MM.1S (cell line): ENCODE measurements at regions not wholly inside any gene's neighbourhood (a gene's known extent, or its start where the extent isn't known, plus 50 kb on each side); places are given as distances from the start of the nearest gene placed in this dataset.

Source experiments
- DNase-seq: peaks from one replicate; pipeline ENCODE4 v3.0.0-alpha.2; 2015
- H2AFZ ChIP-seq: fragments of 300-600 bp; sonication (generic); 2 replicates; pipeline ENCODE4 v1.6.0; 2016; ENCODE audit warnings: antibody characterized with exemption, low read length
- H3F3A ChIP-seq: fragments of 300-600 bp; sonication (generic); 2 replicates; pipeline ENCODE4 v1.6.1; 2016; ENCODE audit warnings: mild to moderate bottlenecking, antibody characterized with exemption, low read length, moderate library complexity, mixed read lengths; ENCODE audit not compliant: insufficient read depth
- H3K27ac ChIP-seq: fragments of 300-600 bp; sonication (generic); 2 replicates; pipeline ENCODE4 v1.5.1; 2016; ENCODE audit warnings: mild to moderate bottlenecking, low read length
- H3K27me3 ChIP-seq: fragments of 300-600 bp; sonication (generic); replicated peaks from 2 replicates; pipeline ENCODE4 v1.6.0; 2016; ENCODE audit warnings: low read length; ENCODE audit not compliant: insufficient read depth
- H3K36me3 ChIP-seq: fragments of 300-600 bp; sonication (generic); replicated peaks from 2 replicates; pipeline ENCODE4 v1.6.1; 2016; ENCODE audit warnings: mild to moderate bottlenecking, low read length, mixed read lengths; ENCODE audit not compliant: insufficient read depth
- H3K4me1 ChIP-seq: fragments of 300-600 bp; sonication (generic); 2 replicates; pipeline ENCODE4 v1.6.1; 2016; ENCODE audit warnings: low read length, mixed read lengths
- H3K4me2 ChIP-seq: fragments of 300-600 bp; sonication (generic); 2 replicates; pipeline ENCODE4 v1.6.0; 2016; ENCODE audit warnings: low read depth, low read length
- H3K4me3 ChIP-seq: fragments of 300-600 bp; sonication (generic); 2 replicates; pipeline ENCODE4 v1.5.1; 2016; ENCODE audit warnings: low read length, mixed read lengths
- H3K79me2 ChIP-seq: fragments of 300-600 bp; sonication (generic); 2 replicates; pipeline ENCODE4 v1.6.1; 2016; ENCODE audit warnings: mixed run types, low read length, mixed read lengths
- H3K9ac ChIP-seq: fragments of 300-600 bp; sonication (generic); 2 replicates; pipeline ENCODE4 v1.6.1; 2016; ENCODE audit warnings: low read length, mixed read lengths
- H3K9me2 ChIP-seq: fragments of 300-600 bp; sonication (generic); replicated peaks from 2 replicates; pipeline ENCODE4 v1.6.1; 2016; ENCODE audit warnings: mild to moderate bottlenecking, low read length, mixed read lengths; ENCODE audit not compliant: insufficient read depth
- H3K9me3 ChIP-seq: fragments of 300-600 bp; sonication (generic); replicated peaks from 2 replicates; pipeline ENCODE4 v1.6.1; 2016; ENCODE audit warnings: mild to moderate bottlenecking, low read length, mixed read lengths; ENCODE audit not compliant: insufficient read depth
- H4K20me1 ChIP-seq: fragments of 300-600 bp; sonication (generic); 2 replicates; pipeline ENCODE4 v1.6.1; 2016; ENCODE audit warnings: mild to moderate bottlenecking, low read length, moderate library complexity, mixed read lengths; ENCODE audit not compliant: insufficient read depth
- CTCF ChIP-seq: fragments of 300-600 bp; sonication (generic); IDR thresholded peaks from 2 replicates; pipeline ENCODE4 v1.5.1; 2016; ENCODE audit warnings: antibody characterized with exemption, low read length, mixed read lengths
- EZH2 ChIP-seq: fragments of 300-600 bp; sonication (generic); optimal IDR thresholded peaks from 2 replicates; pipeline ENCODE3; 2017; ENCODE audit warnings: low read depth, mild to moderate bottlenecking, antibody characterized with exemption, low read length, mixed read lengths
- EZH2phosphoT487 ChIP-seq: fragments of 300-600 bp; sonication (generic); IDR thresholded peaks from 2 replicates; pipeline ENCODE4 v1.6.1; 2018; ENCODE audit warnings: antibody characterized with exemption, low read length

DNA sequence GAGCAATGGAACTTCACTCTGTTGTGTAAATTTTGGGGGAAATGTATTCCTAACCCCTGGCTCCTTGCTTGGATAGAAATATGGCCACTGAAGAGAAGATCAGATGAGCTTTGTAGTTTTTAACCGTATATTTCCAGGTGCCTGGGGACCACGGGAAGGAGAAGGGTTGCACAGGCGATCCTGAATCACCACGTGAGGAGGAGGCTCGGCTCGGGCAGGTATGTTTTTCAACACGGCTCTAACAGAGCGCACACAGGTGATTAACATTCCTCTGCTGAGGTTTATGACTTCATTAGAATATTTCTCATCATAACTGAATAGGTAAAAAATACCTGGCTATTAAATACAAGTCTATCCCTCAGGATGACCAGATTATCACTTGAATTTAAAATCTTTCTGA lies 495.0 kb upstream of the ZFHX3 start:
- Histone ChIP-seq H3K4me2 (no peak overlapping the region), H3K27me3 (no peaks in the 10 kb centered on the region)

DNA sequence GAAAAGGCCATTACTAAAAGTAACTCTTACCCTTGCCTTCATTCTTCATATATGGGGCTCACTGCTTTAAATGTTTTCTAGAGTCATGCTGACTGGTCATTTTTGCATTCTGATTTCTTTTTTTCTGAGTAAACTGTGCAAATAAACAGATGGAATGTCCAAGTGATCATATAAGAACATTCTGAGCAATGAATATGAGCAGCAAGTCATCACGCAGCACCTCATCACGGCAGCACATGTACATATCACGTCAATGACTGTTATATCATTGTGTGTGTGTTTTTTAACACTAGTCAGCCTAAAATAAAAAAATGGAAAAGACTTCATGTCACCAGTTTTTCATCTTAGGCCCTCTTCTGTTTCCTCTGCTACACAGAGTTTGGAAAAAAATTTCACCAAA lies 490.0 kb upstream of the ZFHX3 start:
- H3K4me2 ChIP-seq, result no peak overlapping the region
- no peak overlapping the region for H3K27ac ChIP-seq
- H3K4me3 ChIP-seq, result no peak overlapping the region
- H4K20me1 ChIP-seq, result no peaks in the 10 kb centered on the region
- no peaks in the 10 kb centered on the region for H3K79me2 ChIP-seq
- no peaks in the 10 kb centered on the region for H3K9me2 ChIP-seq
- H3K4me1 ChIP-seq, result no peaks in the 10 kb centered on the region
- H3K9me3 ChIP-seq, result no peaks in the 10 kb centered on the region
- H3K36me3 ChIP-seq, result no peaks in the 10 kb centered on the region
- no peaks in the 10 kb centered on the region for H3K27me3 ChIP-seq
- H2AFZ ChIP-seq, result no peak overlapping the region
- no peak for DNase-seq
- no peak overlapping the region for H3K9ac ChIP-seq
- TF ChIP-seq CTCF (no peak), EZH2 (no peak), EZH2phosphoT487 (no peak)
- H3F3A ChIP-seq, result no peaks in the 10 kb centered on the region

More for the DNA sequence above, 495.0 kb upstream of the ZFHX3 start:
- no peaks in the 10 kb centered on the region for H3K9me2 ChIP-seq
- no peak overlapping the region for H2AFZ ChIP-seq
- no peak overlapping the region for H3K9ac ChIP-seq
- H3K4me3 ChIP-seq, result no peak overlapping the region
- H3K9me3 ChIP-seq, result no peaks in the 10 kb centered on the region
- H3K36me3 ChIP-seq, result no peaks in the 10 kb centered on the region
- no peak overlapping the region for H3K27ac ChIP-seq
- H3K79me2 ChIP-seq, result no peaks in the 10 kb centered on the region
- DNase-seq, result no peak
- TF ChIP-seq EZH2, result no peak
- no peak for TF ChIP-seq CTCF
- no peaks in the 10 kb centered on the region for H4K20me1 ChIP-seq
- H3K4me1 ChIP-seq, result no peaks in the 10 kb centered on the region
- H3F3A ChIP-seq, result no peaks in the 10 kb centered on the region

GRCh38 chr16:73536931-73537330 lies 489.0 kb upstream of the ZFHX3 start:
- H3K9me2 ChIP-seq, result no peaks in the 10 kb centered on the region
- no peak overlapping the region for H3K4me2 ChIP-seq
- H3K79me2 ChIP-seq, result no peaks in the 10 kb centered on the region
- no peak overlapping the region for H3K4me3 ChIP-seq
- no peak overlapping the region for H3K9ac ChIP-seq
- no peaks in the 10 kb centered on the region for H3K9me3 ChIP-seq
- H3F3A ChIP-seq, result no peaks in the 10 kb centered on the region
- H4K20me1 ChIP-seq, result no peaks in the 10 kb centered on the region
- no peak overlapping the region for H2AFZ ChIP-seq
- H3K4me1 ChIP-seq, result no peaks in the 10 kb centered on the region
- no peak overlapping the region for H3K27ac ChIP-seq
- TF ChIP-seq CTCF (no peak), EZH2 (no peak), EZH2phosphoT487 (no peak)
- no peaks in the 10 kb centered on the region for H3K27me3 ChIP-seq
- H3K36me3 ChIP-seq, result no peaks in the 10 kb centered on the region
- no peak for DNase-seq
